ENCODE measurements at regions not wholly inside any gene's neighbourhood (a gene's known extent, or its start where the extent isn't known, plus 50 kb on each side); places are given as distances from the start of the nearest gene placed in this dataset.

GRCh38 chr10:128979405-128979804 is 487.6 kb upstream of the MGMT start:
- Mint-ChIP-seq H3K27ac (no peak overlapping the region), H3K4me3 (no peak overlapping the region), H3K4me1 (no peaks in the 10 kb centered on the region), H3K36me3 (ENCODE audit: low read depth) (no peaks in the 10 kb centered on the region), H3K27me3 (ENCODE audit: low read depth, poor library complexity) (peaks cover 1% of the 10 kb centered on the region), H3K9me3 (no peaks in the 10 kb centered on the region)
- no peak for DNase-seq
- no peak for TF ChIP-seq CTCF (IDR thresholded peaks at IDR 0.05)

GRCh38 chr10:128981251-128981650 is 485.8 kb upstream of the MGMT start:
- TF ChIP-seq CTCF (IDR thresholded peaks at IDR 0.05): no peak
- Mint-ChIP-seq H3K27me3 (ENCODE audit: low read depth, poor library complexity) (peaks cover 3% of the 10 kb centered on the region), H3K9me3 (no peaks in the 10 kb centered on the region), H3K36me3 (ENCODE audit: low read depth) (no peaks in the 10 kb centered on the region), H3K27ac (no peak overlapping the region), H3K4me1 (no peaks in the 10 kb centered on the region), H3K4me3 (no peak overlapping the region)
- no peak for DNase-seq

- H3K27me3 Mint-ChIP-seq (ENCODE audit: low read depth, poor library complexity): peaks cover 3% of the 10 kb centered on the region
- no peak overlapping the region for H3K27ac Mint-ChIP-seq
- H3K4me3 Mint-ChIP-seq: no peak overlapping the region
- no peak for DNase-seq
- no peaks in the 10 kb centered on the region for H3K36me3 Mint-ChIP-seq (ENCODE audit: low read depth)
- H3K4me1 Mint-ChIP-seq: no peaks in the 10 kb centered on the region
- peaks cover under 1% of the 10 kb centered on the region for H3K9me3 Mint-ChIP-seq
- no peak for TF ChIP-seq CTCF (IDR thresholded peaks at IDR 0.05)
Observed at GRCh38 chr10:128981881-128982615, 485.0 kb upstream of the MGMT start.

- Mint-ChIP-seq H3K9me3 (peaks cover 6% of the 10 kb centered on the region), H3K4me1 (no peaks in the 10 kb centered on the region), H3K4me3 (no peak overlapping the region), H3K27ac (no peak overlapping the region), H3K27me3 (ENCODE audit: low read depth, poor library complexity) (peaks cover 3% of the 10 kb centered on the region), H3K36me3 (ENCODE audit: low read depth) (no peaks in the 10 kb centered on the region)
- no peak for DNase-seq
- no peak for TF ChIP-seq CTCF (IDR thresholded peaks at IDR 0.05)
Observed at GRCh38 chr10:128982616-128982915, 484.5 kb upstream of the MGMT start.

GRCh38 chr10:128985036-128985435 is 482.0 kb upstream of the MGMT start:
- no peaks in the 10 kb centered on the region for H3K36me3 Mint-ChIP-seq (ENCODE audit: low read depth)
- no peak overlapping the region for H3K4me3 Mint-ChIP-seq
- no peak for TF ChIP-seq CTCF (IDR thresholded peaks at IDR 0.05)
- H3K9me3 Mint-ChIP-seq: peaks cover 6% of the 10 kb centered on the region
- H3K27ac Mint-ChIP-seq: no peak overlapping the region
- no peaks in the 10 kb centered on the region for H3K4me1 Mint-ChIP-seq
- DNase-seq: no peak
- peaks cover 3% of the 10 kb centered on the region for H3K27me3 Mint-ChIP-seq (ENCODE audit: low read depth, poor library complexity)

GRCh38 chr10:128990986-128991385 is 476.1 kb upstream of the MGMT start:
- Mint-ChIP-seq H3K36me3 (ENCODE audit: low read depth) (no peaks in the 10 kb centered on the region), H3K27me3 (ENCODE audit: low read depth, poor library complexity) (peaks cover 13% of the 10 kb centered on the region), H3K4me3 (no peak overlapping the region), H3K27ac (no peak overlapping the region), H3K9me3 (peaks cover 6% of the 10 kb centered on the region), H3K4me1 (peaks cover 20% of the 10 kb centered on the region)
- DNase-seq: no peak
- TF ChIP-seq CTCF (IDR thresholded peaks at IDR 0.05): no peak
